ENCODE measurements at regions not wholly inside any gene's neighbourhood (a gene's known extent, or its start where the extent isn't known, plus 50 kb on each side); places are given as distances from the start of the nearest gene placed in this dataset.

- TF ChIP-seq SIN3A (IDR thresholded peaks at IDR 0.05; ENCODE audit: borderline replicate concordance, insufficient read depth, low read length) (no peak), REST (IDR thresholded peaks at IDR 0.05; ENCODE audit: insufficient read depth in 1 of 2, low read depth in 2 of 2, low read length in 2 of 2) (no peak), FOXP2 (optimal IDR thresholded peaks at IDR 0.05; ENCODE audit: borderline replicate concordance, extremely low read depth, extremely low read length, insufficient read depth) (no peak), TAF1 (IDR thresholded peaks at IDR 0.05; ENCODE audit: borderline replicate concordance, insufficient read depth, low read length) (no peak), POLR2AphosphoS5 (IDR thresholded peaks at IDR 0.05; ENCODE audit: low read depth, low read length) (no peak)
Measured at GRCh38 chr18:34480162-34480700, 229.9 kb upstream of the DTNA start.

- TF ChIP-seq POLR2AphosphoS5 (IDR thresholded peaks at IDR 0.05; ENCODE audit: low read depth, low read length) (no peak), FOXP2 (optimal IDR thresholded peaks at IDR 0.05; ENCODE audit: borderline replicate concordance, extremely low read depth, extremely low read length, insufficient read depth) (no peak), REST (IDR thresholded peaks at IDR 0.05; ENCODE audit: insufficient read depth in 1 of 2, low read depth in 2 of 2, low read length in 2 of 2) (no peak), SIN3A (IDR thresholded peaks at IDR 0.05; ENCODE audit: borderline replicate concordance, insufficient read depth, low read length) (no peak), TAF1 (IDR thresholded peaks at IDR 0.05; ENCODE audit: borderline replicate concordance, insufficient read depth, low read length) (no peak)
Measured at GRCh38 chr18:34482204-34482603, 227.9 kb upstream of the DTNA start.

GRCh38 chr18:34483198-34483597, 226.9 kb upstream of the DTNA start:
- TF ChIP-seq POLR2AphosphoS5 (IDR thresholded peaks at IDR 0.05; ENCODE audit: low read depth, low read length) (no peak), SIN3A (IDR thresholded peaks at IDR 0.05; ENCODE audit: borderline replicate concordance, insufficient read depth, low read length) (no peak), TAF1 (IDR thresholded peaks at IDR 0.05; ENCODE audit: borderline replicate concordance, insufficient read depth, low read length) (no peak), REST (IDR thresholded peaks at IDR 0.05; ENCODE audit: insufficient read depth in 1 of 2, low read depth in 2 of 2, low read length in 2 of 2) (no peak), FOXP2 (optimal IDR thresholded peaks at IDR 0.05; ENCODE audit: borderline replicate concordance, extremely low read depth, extremely low read length, insufficient read depth) (no peak)

GRCh38 chr18:34491719-34492118, 218.4 kb upstream of the DTNA start:
- TF ChIP-seq TAF1 (IDR thresholded peaks at IDR 0.05; ENCODE audit: borderline replicate concordance, insufficient read depth, low read length): no peak
- no peak for TF ChIP-seq POLR2AphosphoS5 (IDR thresholded peaks at IDR 0.05; ENCODE audit: low read depth, low read length)
- TF ChIP-seq REST (IDR thresholded peaks at IDR 0.05; ENCODE audit: insufficient read depth in 1 of 2, low read depth in 2 of 2, low read length in 2 of 2): no peak
- TF ChIP-seq FOXP2 (optimal IDR thresholded peaks at IDR 0.05; ENCODE audit: borderline replicate concordance, extremely low read depth, extremely low read length, insufficient read depth): no peak
- no peak for TF ChIP-seq SIN3A (IDR thresholded peaks at IDR 0.05; ENCODE audit: borderline replicate concordance, insufficient read depth, low read length)

- no peak for TF ChIP-seq POLR2AphosphoS5 (IDR thresholded peaks at IDR 0.05; ENCODE audit: low read depth, low read length)
- no peak for TF ChIP-seq TAF1 (IDR thresholded peaks at IDR 0.05; ENCODE audit: borderline replicate concordance, insufficient read depth, low read length)
Measured at GRCh38 chr18:34492652-34493051, 217.4 kb upstream of the DTNA start.

All from PFSK-1 (cell line).